ENCODE measurements at regions not wholly inside any gene's neighbourhood (a gene's known extent, or its start where the extent isn't known, plus 50 kb on each side); places are given as distances from the start of the nearest gene placed in this dataset.

- no peak for DNase-seq (ENCODE audit: extremely low read depth in 1 of 2, low read depth in 1 of 2)
Measured at GRCh38 chr20:63072991-63073737, 66.4 kb upstream of the BHLHE23 start.

- DNase-seq (ENCODE audit: extremely low read depth in 1 of 2, low read depth in 1 of 2): no peak
Measured at GRCh38 chr20:63072231-63072791, 65.5 kb upstream of the BHLHE23 start.

DNA sequence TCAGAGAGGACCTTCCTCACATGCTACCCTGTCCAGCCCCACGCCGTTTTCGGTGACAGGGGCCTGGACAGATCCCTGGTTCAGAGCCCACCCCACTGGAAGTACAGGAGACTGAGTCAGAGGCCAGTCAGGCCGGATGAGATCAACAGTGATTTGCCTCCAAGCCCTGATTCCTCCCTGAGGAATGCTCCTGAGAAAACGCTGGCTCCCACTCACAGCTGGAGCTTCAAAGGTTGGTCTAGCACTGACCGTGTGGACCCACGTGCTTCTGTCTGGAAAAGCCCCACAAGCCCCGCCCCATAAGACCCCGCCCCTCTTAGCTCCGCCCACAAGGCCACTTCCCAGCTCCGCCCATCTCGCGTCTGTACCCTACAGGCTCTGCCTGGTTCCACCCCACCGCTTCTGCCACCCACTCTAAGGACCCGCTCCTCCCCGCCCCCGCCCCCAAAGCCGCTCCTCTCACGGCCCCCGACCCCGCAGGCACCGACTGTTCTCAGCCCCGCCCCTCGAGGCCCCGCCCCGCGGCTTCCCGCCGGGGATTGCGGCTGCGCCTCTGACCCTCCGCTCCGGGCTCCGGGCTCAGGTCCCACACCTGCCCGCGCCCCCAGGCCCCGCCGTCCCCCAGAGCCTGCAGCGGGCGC, 64.9 kb upstream of the BHLHE23 start:
- peak in 1 of 2 donors; percentile 3 for DNase-seq (ENCODE audit: extremely low read depth in 1 of 2, low read depth in 1 of 2)

DNA sequence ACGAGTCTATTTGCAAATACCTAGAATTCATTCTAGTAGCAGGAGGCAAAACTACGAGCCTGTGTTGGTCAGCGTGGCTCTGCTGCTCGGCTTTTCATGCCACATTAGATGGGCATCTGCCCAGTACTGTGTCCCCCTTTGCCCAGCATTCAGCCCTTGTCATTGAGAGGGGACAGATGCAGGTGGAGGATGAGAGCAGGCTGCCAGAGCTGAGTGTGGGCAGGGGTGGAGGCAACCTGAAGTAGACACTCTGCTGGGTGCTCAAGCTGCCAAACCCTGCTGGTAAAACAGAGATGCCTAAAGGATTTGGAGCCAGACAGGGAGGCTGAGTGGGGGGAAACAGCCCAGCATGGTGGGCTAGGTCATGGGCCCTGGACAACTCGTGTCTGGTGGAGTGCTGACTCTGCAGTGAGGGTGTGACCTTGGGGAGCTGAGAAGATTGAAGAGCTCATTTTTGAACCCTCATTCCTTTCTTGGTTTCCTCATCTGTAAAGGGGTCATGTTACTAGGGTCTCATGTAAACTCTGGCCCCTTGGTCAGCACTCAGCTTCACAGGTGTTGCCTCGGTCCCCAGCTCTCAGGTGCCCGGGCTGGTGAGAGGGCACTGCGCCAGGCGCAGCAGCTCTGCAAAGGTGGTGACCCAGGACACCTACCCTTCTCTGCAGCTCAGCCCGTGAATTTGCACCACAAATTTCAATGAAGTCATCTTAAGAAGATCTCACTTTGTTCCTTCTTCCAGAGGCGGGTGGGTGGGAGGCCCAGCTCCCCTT, 64.2 kb upstream of the BHLHE23 start:
- DNase-seq (ENCODE audit: extremely low read depth in 1 of 2, low read depth in 1 of 2): no peak

DNA sequence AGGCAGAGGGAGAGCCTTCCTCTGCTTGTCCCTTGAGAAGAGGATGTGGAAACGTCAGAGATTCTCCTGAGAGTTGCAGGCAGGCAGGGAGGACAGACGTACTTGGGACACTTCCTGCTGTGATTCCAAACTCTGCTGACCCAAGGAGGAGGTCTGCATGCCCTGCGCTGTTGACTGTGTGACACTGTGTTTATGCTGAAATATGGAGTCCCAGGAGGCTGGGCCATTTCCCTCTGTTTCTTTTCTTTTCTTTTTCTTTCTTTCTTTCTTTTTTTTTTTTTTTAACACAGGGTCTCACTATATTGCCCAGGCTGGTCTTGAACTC, 63.5 kb upstream of the BHLHE23 start:
- DNase-seq (ENCODE audit: extremely low read depth in 1 of 2, low read depth in 1 of 2): no peak

GRCh38 chr20:63068711-63069367, 62.1 kb upstream of the BHLHE23 start:
- no peak for DNase-seq (ENCODE audit: extremely low read depth in 1 of 2, low read depth in 1 of 2)

- DNase-seq (ENCODE audit: extremely low read depth in 1 of 2, low read depth in 1 of 2): no peak
Measured at GRCh38 chr20:63067721-63068560, 61.2 kb upstream of the BHLHE23 start.

- no peak for DNase-seq (ENCODE audit: extremely low read depth in 1 of 2, low read depth in 1 of 2)
Measured at GRCh38 chr20:63067266-63067635, 60.5 kb upstream of the BHLHE23 start.

- DNase-seq (ENCODE audit: extremely low read depth in 1 of 2, low read depth in 1 of 2): no peak
Measured at GRCh38 chr20:63066506-63067265, 59.9 kb upstream of the BHLHE23 start.

DNA sequence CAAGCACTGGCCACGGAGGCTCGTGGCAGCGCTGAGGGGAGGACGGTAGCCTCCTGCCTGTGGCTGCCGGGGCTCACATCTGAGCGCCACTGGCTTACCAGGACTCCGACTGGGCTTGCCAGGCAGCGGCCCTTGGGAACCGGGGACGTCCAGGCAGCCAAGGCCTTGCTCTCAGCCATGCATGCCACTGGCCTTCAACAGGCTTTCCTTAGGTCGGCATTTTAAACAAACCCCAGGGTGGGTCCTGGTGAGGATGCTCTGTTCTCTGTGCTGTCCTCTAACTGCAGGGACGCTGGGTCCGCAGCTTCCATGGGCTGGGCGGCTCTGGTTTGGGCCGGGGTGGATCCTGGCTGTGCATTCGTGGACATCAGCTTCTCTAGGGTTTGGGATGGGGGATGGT, 59.1 kb upstream of the BHLHE23 start:
- DNase-seq (ENCODE audit: extremely low read depth in 1 of 2, low read depth in 1 of 2): no peak

GRCh38 chr20:63064745-63065711, 58.3 kb upstream of the BHLHE23 start:
- no peak for DNase-seq (ENCODE audit: extremely low read depth in 1 of 2, low read depth in 1 of 2)

- DNase-seq (ENCODE audit: extremely low read depth in 1 of 2, low read depth in 1 of 2): no peak
Measured at GRCh38 chr20:63064310-63064709, 57.5 kb upstream of the BHLHE23 start.

DNA sequence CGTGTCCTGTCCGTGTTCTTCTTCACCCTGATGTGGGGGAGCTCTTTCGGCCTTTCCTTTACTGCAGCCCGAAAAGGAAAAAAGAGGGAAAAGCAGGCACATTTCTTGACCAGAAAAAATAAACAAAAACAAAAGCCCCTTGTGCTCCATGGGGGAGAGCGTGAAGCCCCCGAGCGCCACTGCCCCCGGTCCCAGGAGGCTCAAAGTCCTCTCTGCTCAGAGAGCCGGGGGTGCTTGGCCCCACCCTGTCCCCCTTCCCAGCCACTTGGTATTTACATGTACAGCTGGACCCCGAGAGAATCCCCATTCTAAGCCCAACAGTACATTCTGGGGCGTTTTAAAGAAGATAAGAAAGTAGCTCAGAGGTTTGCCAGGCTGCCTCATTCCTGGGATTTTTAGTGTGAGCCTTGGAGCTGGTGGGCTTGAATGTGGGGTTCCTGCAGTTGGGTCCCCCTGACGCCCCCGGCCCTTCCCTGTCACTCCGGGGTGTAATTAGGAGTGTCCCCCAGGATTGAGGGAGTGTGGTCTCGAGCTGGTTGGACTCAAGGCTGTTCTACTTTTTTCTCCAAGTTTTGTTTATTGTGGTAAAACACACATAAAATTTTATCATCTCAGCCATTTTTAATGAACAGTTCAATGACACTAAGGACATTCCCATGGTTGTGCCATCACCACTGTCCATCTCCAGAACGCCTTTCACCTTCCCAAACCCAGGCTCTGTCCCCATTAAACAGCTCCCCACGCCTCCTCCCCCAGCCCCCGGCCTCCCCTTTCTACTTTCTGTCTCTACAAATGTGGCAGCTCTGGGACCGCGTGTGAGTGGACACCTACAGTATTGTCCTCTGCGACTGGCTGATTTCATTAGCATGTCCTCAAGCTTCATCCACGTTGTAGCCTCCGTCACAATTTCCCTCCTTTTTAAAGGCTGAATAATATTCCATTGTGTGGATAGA, 55.7 kb upstream of the BHLHE23 start:
- DNase-seq (ENCODE audit: extremely low read depth in 1 of 2, low read depth in 1 of 2): no peak

GRCh38 chr20:63061771-63062100, 55.0 kb upstream of the BHLHE23 start:
- DNase-seq (ENCODE audit: extremely low read depth in 1 of 2, low read depth in 1 of 2): no peak

- no peak for DNase-seq (ENCODE audit: extremely low read depth in 1 of 2, low read depth in 1 of 2)
Measured at GRCh38 chr20:63061051-63061770, 54.4 kb upstream of the BHLHE23 start.

DNA sequence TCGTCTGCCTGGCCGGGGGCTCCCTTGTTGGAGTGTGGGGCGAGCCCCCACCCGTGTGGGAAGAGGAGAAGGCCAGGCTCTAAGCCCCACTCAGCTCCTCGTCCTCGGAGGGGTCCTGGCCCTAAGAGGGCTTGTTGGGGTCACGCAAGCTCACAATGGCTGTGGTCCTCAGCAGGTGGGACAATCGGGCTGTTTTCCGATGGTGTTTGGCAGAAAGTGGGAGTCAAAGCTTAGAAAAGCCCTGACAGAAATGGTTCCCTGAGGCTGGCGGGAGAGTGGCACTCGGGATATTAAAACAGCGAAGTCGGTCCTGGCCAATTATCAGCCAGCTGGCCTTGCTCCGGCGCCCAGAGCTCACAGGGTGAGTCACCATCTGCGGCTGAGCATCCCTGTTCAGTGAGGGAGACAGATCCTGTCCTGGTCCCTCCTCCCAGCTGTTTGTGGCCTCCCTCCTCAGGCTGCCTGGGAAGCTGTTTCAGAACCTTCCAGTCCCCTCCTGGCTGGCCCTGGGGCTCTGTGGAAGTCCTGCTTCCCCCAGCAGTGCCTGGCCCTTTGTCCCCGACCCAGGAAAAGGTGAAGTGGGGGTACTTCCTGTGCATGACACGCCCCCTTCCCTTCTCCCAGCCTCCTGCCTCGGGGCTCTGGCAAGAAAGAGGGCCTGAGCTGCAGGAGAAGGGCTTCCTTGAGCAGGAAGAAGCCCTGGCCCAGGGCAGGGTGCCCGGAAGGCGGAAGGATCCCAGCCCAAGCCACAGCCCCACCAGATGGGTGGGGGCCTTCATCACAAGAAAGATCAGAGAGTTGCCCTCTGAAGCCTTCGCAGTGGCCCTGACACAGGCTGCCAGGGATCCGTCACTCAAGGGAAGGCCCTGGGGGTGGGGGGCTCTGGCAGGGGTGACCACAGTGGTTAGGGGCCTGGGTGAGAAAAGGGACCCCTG, 53.6 kb upstream of the BHLHE23 start:
- no peak for DNase-seq (ENCODE audit: extremely low read depth in 1 of 2, low read depth in 1 of 2)
